KBM-7 (cell line): ENCODE measurements at regions not wholly inside any gene's neighbourhood (a gene's known extent, or its start where the extent isn't known, plus 50 kb on each side); places are given as distances from the start of the nearest gene placed in this dataset.

Experiments
- DNase-seq: peaks from one replicate; pipeline ENCODE4 v3.0.0-alpha.2; 2015
- in situ Hi-C: fragments of 300-500 bp; cut with MboI; formaldehyde crosslinking; loops from 2 replicates; pipeline ENCODE4 v1.14.3; 2020; ENCODE audit warnings: low sequenced_read_pairs, low pct_unique_long_range_greater_than_20kb, mixed read lengths

- in situ Hi-C loops: no loop called here
- no peak for DNase-seq
These were observed 247.5 kb upstream of the NOVA1 start for GRCh38 chr14:26845151-26845818.

- DNase-seq: no peak
- in situ Hi-C loops: no loop called here
These were observed 248.6 kb upstream of the NOVA1 start for GRCh38 chr14:26846388-26846787.

- in situ Hi-C loops: no loop called here
- no peak for DNase-seq
These were observed 251.7 kb upstream of the NOVA1 start for GRCh38 chr14:26849514-26849913.

GRCh38 chr14:26851793-26852192, 254.0 kb upstream of the NOVA1 start:
- DNase-seq: no peak
- in situ Hi-C loops: no loop called here

GRCh38 chr14:26855077-26855753, 257.4 kb upstream of the NOVA1 start:
- no peak for DNase-seq
- in situ Hi-C loops: no loop called here

GRCh38 chr14:26856876-26857518, 259.2 kb upstream of the NOVA1 start:
- in situ Hi-C loops: no loop called here

GRCh38 chr14:26859483-26859882, 261.6 kb upstream of the NOVA1 start:
- in situ Hi-C loops: no loop called here
- no peak for DNase-seq

More at GRCh38 chr14:26856876-26857518, 259.2 kb upstream of the NOVA1 start:
- no peak for DNase-seq

GRCh38 chr14:26860111-26860510, 262.3 kb upstream of the NOVA1 start:
- no peak for DNase-seq
- in situ Hi-C loops: no loop called here

- DNase-seq: no peak
- in situ Hi-C loops: no loop called here
These were observed 265.9 kb upstream of the NOVA1 start for GRCh38 chr14:26863736-26864135.

- in situ Hi-C loops: no loop called here
- DNase-seq: no peak
These were observed 268.9 kb upstream of the NOVA1 start for GRCh38 chr14:26866721-26867120.

- DNase-seq: no peak
- in situ Hi-C loops: no loop called here
These were observed 269.4 kb upstream of the NOVA1 start for GRCh38 chr14:26867171-26867757.

GRCh38 chr14:26870096-26870495, 272.3 kb upstream of the NOVA1 start:
- in situ Hi-C loops: no loop called here
- no peak for DNase-seq

GRCh38 chr14:26870722-26871617, 273.1 kb upstream of the NOVA1 start:
- in situ Hi-C loops: no loop called here
- DNase-seq: no peak

- no peak for DNase-seq
- in situ Hi-C loops: no loop called here
These were observed 274.9 kb upstream of the NOVA1 start for GRCh38 chr14:26872515-26873361.

- no peak for DNase-seq
- in situ Hi-C loops: no loop called here
These were observed 275.6 kb upstream of the NOVA1 start for GRCh38 chr14:26873362-26873960.

- no peak for DNase-seq
- in situ Hi-C loops: no loop called here
These were observed 290.0 kb upstream of the NOVA1 start for GRCh38 chr14:26887847-26888246.

- no peak for DNase-seq
- in situ Hi-C loops: no loop called here
These were observed 290.8 kb upstream of the NOVA1 start for GRCh38 chr14:26888592-26888991.

GRCh38 chr14:26896447-26896846, 298.6 kb upstream of the NOVA1 start:
- in situ Hi-C loops: no loop called here
- DNase-seq: no peak
